HG02970 (cell line): ENCODE measurements at regions not wholly inside any gene's neighbourhood (a gene's known extent, or its start where the extent isn't known, plus 50 kb on each side); places are given as distances from the start of the nearest gene placed in this dataset.

Experiments
- ATAC-seq: cut with Tn5 transposase; IDR thresholded peaks from one replicate; pipeline ENCODE4 v1.9.1; 2021; ENCODE audit warnings: mild to moderate bottlenecking, moderate library complexity, moderate number of reproducible peaks; ENCODE audit not compliant: unreplicated experiment, low FRiP score

GRCh38 chr5:8865686-8866374, 680.0 kb downstream of the SEMA5A start:
- no peak for ATAC-seq

- no peak for ATAC-seq
Observed at GRCh38 chr5:8868283-8868682, 677.6 kb downstream of the SEMA5A start.

DNA sequence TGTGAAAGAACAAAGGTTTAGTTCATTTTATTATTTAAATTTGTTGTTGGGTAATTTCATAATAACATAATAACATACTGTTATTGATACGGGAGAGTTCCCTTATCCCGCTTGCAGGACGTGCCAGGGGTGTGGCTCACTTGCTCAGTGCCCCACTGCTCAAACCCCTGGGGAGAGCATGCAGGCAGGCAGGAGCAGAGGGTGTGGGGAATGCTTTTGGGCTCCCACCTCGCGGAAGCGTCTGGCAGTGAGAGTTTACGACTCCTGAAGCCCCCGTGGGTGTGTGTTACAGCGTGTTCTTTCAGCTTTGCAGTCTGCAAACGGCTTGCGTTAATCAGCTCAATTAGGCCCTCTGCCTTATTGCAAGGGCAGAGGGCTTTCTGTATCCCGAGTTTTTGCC, 675.9 kb downstream of the SEMA5A start:
- ATAC-seq, result no peak

DNA sequence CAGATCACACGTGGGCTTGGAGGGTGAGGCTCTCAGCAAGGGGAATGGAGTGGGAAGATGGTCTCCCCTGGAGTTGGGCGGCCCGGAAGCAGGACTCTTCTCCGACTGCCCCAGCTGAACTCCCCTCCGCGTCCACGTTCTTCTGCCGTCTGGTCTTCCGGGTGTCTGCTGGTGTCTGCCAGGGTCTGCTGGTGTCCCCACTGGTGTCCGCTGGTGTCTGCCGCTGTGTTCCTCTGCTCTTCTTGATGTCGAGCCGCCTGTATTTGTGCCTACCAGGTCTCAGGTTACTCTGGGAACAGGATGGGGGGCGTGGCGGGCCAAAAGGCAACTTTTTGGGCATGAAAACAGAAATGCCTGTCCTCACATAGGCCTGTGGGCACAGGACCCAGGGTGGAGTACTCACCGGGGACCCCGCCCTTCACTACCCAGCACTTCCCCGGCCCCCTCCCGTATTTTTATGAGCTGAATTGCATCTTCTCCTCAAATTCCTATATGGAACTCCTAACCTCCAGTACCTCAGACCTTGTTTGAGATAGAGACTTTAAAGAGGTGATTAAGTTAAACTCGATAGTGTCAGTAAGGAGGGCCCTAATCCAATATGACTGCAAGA, 675.4 kb downstream of the SEMA5A start:
- no peak for ATAC-seq

- ATAC-seq, result no peak
Observed at GRCh38 chr5:8870959-8871355, 674.9 kb downstream of the SEMA5A start.

DNA sequence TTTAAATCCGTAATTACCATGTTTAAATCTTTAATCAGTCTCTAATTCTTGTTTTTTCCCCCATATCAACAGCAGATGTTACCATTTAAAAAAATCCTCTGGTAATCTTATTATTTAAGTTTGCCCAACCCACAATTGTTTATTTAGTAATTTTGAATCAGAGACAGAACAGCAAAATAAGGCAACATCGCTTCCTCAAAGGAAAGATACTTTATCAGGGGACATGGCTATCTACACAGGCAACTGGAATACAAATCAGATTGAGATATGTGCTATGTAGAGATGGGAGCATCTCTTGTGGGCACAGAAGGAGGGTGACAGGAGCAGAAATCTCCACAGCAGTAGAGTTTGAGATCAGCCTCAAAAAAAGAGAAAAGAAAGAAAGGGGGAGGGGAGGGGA, 674.4 kb downstream of the SEMA5A start:
- no peak for ATAC-seq

GRCh38 chr5:8875722-8876121, 670.2 kb downstream of the SEMA5A start:
- ATAC-seq, result no peak

DNA sequence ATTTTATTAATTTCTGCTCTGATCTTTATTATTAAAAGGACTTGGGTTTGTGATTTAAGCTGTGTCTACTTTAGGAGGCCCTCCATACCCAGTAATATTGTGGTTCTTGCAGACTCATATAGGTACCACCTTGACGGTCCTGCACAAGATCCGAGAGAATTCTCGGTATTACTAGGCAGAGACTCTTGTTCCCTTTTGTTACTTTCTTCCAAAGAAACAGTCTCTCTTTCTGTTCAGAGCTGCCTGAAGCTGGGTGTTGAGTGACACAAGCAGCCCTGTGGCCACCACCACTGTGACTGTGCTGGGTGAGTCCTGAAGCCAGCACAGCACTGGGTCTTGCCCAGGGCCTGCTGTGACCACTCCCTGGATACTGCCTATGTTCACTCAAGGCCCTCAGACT, 666.6 kb downstream of the SEMA5A start:
- ATAC-seq, result no peak

GRCh38 chr5:8884029-8884428, 661.8 kb downstream of the SEMA5A start:
- ATAC-seq, result no peak

GRCh38 chr5:8892926-8893325, 652.9 kb downstream of the SEMA5A start:
- no peak for ATAC-seq

- ATAC-seq, result no peak
Observed at GRCh38 chr5:8894031-8894430, 651.8 kb downstream of the SEMA5A start.

DNA sequence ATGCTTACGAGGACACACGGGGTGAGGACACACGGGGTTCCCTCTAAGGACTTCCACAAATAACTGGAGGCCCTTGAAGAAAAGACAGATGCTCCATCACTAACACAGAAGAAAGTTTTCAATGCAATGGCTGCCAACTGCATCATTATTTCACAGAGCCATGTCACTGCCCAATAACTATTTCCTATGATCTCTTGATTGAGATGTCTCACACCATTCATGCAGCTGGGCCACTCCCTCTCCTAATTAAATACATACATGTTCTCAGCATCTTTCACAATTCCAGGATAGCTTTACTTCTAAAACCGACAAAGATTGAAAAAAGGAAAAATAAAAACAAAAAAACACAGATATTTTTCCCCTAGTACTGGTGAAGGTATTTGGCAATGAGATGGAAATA, 650.8 kb downstream of the SEMA5A start:
- ATAC-seq, result no peak

- no peak for ATAC-seq
Observed at GRCh38 chr5:8895599-8895998, 650.3 kb downstream of the SEMA5A start.

DNA sequence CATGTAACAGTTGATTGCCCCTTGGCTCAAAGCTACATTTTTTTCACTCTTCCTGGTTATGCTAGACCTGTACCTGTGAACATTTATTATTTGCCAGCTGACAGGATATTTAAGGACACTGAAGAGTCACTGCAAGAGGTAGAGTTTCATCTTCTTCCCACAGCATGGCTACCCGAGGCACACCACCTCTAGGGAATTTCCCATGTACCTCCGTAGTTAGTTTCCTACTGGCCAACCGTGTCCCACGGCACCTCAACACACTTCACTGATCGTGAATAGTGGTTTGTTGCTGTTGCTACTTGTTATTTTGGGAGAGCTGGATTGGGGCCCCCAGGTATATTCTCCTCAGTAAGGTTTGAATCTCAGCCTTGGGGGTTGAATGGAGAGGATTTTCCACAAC, 648.6 kb downstream of the SEMA5A start:
- ATAC-seq, result no peak

GRCh38 chr5:8905021-8905420, 640.9 kb downstream of the SEMA5A start:
- no peak for ATAC-seq

DNA sequence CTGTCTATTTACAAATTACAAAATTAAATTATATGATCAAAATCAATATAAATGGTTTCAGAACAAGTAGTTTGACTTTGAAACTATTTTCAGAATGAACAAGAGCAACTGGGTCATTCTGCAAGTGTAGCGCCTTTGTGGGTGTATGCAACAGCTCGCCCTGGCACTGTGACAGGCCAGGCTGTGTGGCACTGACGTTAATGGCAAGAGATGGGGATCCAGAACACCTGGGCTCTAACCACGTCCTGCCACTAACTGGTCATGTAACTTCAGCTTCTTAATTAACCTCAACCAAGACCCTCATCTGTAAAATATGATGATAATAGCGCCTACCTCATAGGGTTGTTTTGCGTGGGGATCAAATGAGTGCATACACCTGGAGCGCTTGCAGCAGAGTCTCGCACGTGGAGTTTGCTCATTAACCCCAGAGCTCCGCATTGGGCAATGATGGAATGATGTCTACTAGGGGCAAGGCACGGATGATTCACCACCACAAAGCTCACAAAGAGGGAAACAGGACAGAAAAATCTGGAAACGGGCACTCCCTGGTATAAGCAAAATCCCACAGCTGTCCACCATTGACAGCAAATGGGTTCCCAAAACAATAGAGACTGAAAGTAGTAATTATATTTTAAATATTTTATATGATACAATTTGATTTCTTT, 639.4 kb downstream of the SEMA5A start:
- no peak for ATAC-seq

DNA sequence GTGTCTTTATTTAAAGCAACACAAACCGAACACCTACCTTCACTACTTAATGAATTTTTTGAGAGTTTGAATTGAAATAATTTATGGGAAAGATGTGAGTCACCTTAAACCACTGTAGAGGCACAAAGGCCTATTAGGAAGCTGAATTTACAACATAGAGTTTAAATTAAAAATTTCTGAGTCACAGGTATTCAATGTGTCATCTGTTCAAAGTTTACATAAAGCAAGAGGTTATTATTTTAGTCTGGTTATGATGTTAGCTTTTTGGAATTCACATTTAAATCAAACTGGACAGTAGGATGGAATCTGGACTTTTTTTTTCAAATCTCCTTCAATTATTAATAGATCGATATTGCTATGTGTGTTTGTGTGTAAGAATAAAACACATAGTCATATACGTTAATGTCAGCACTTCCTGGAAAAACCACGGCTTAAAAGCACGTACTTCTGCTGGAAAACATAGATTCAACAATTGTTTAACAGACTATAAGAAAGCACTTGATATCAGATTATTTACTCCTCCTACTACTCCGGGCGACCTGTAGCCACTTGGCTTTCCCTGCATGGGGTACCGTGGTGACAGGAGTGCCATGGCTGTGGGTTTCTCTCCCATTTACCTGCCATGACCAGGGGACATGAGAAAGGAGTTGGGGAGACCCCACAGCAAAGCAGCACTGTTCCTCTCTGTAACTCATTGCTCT, 638.6 kb downstream of the SEMA5A start:
- no peak for ATAC-seq

DNA sequence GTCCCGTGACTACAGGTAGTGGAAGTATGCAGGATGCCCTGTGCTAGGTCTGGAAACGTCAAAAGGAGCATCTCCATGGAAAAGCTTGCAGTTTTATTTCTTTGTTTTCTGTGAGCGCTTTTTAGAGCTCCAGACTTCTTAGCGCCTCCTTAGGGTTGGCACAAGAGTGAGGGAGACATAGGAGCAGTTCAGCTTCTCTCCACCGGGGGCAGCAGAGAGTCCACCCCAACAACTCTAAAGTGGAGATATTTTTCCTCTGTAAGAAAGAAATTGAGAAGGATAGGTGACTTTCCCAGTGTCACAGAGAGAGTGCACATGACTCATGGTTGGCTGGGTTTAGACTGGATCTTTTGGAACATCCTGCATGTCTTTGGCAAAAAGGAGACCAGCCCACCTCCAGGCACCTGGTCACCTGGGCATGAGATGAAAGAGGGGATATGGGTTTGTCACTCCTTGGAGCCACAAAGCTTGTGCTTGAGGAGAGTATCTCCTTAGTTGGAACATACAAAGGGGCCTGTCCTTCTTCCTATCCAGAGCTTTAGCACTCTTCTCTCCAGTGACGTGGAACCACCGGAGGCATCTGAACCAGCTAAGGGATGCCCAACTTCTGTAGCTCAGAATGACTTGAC, 637.7 kb downstream of the SEMA5A start:
- ATAC-seq, result no peak

- ATAC-seq, result no peak
Observed at GRCh38 chr5:8912106-8912505, 633.8 kb downstream of the SEMA5A start.

DNA sequence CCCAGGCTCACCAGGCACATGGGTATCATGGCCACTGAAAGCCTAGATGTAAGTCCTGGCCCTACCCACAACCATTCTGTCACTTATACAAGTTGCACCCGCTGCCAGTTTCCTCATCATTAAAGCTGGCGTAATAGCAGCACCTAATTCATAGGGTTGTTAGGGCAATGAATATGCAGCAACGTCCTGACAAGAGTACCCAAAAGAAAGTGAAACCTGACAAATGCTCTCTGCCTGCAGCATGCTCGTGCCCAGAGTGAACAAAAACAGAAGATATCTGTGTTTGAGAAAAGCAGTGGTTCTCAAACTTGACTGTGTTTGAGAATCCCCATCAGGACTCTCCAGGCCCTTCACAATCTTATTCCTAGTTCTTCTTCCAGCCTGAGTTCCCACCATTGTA, 632.4 kb downstream of the SEMA5A start:
- ATAC-seq, result no peak

DNA sequence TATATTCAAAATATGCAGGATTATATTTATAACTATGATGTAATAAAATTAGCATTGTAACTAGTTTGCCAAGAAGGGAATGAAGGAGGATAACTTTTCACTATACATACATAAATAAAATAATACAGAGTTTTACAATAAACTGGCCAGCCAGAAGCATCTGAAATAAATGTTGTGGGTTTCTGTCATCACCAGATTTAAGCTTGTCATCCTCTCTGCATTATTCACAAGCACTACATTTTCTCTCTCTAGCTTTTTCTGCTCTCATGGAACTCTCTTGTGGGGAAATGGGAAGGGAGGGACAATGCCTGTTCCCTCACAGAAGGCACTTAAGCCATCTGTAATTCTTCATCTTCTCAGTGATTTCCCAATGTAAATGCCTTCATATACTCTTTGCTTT, 626.8 kb downstream of the SEMA5A start:
- no peak for ATAC-seq
